ENCODE measurements at regions not wholly inside any gene's neighbourhood (a gene's known extent, or its start where the extent isn't known, plus 50 kb on each side); places are given as distances from the start of the nearest gene placed in this dataset.

- 83% methylated on average over 4 of the region's 4 CpGs; no CpG with 5 or more reads in 1 of the 2 experiments for WGBS, 2 experiments (ENCODE audit: extremely low coverage in 1 of 2, insufficient coverage in 1 of 2, insufficient read length in 1 of 2, insufficient replicate concordance in 2 of 2, low coverage in 1 of 2, low lambda C conversion rate in 2 of 2, missing lambda C conversion rate in 1 of 2)
- ChIA-PET POLR2A (ENCODE audit: partially characterized antibody) (no interaction called here), CTCF (ENCODE audit: partially characterized antibody) (interaction anchor here (0.8 to 5.1 kb wide), 3 partner anchors 12 to 192 kb away, joined by 3 to 29 read pairs (median 4); no protein-coding TSS in a partner anchor)
- TF ChIP-seq TAF7 (optimal IDR thresholded peaks at IDR 0.05; ENCODE audit: borderline replicate concordance, low read depth, low read length): no peak
- TF ChIP-seq EP300 (IDR thresholded peaks at IDR 0.05; ENCODE audit: borderline replicate concordance in 1 of 2, low read depth in 2 of 2, low read length in 2 of 2): no peak
- TF ChIP-seq POLR2A (IDR thresholded peaks at IDR 0.05; ENCODE audit: control extremely low read depth in 1 of 2, low read depth in 2 of 2, low read length in 2 of 2): no peak
- no peak for TF ChIP-seq KDM5A (IDR thresholded peaks at IDR 0.05; ENCODE audit: low read length)
- no peak overlapping the region for H3K27ac ChIP-seq (ENCODE audit: low read depth, low read length)
- H2AK5ac ChIP-seq (ENCODE audit: low read depth, low read length): no peak overlapping the region
- H3K4me1 ChIP-seq (replicated peaks in 1 of 4; ENCODE audit: control insufficient read depth in 3 of 4, insufficient read depth in 4 of 4, low read length in 3 of 4): no peaks in the 10 kb centered on the region
- H3K36me3 ChIP-seq (ENCODE audit: control insufficient read depth in 2 of 4, insufficient read depth in 4 of 4, low read length in 3 of 4): no peaks in the 10 kb centered on the region
- H2BK20ac ChIP-seq (ENCODE audit: low read length): no peak overlapping the region
- no peak overlapping the region for H4K8ac ChIP-seq (ENCODE audit: extremely low read depth, insufficient read depth, low read length)
- no peaks in the 10 kb centered on the region for H3K9me3 ChIP-seq (ENCODE audit: insufficient read depth in 2 of 2, low read depth in 1 of 2, low read length in 1 of 2)
- H2BK12ac ChIP-seq (ENCODE audit: low read depth, low read length): no peak overlapping the region
- H3K56ac ChIP-seq (replicated peaks; ENCODE audit: insufficient read length, low read depth, low read length): no peak overlapping the region
- H3K4me3 ChIP-seq (ENCODE audit: extremely low read depth in 1 of 4, insufficient read depth in 2 of 4, low read depth in 3 of 4, low read length in 4 of 4): no peak overlapping the region
- DNase-seq (ENCODE audit: low read depth in 1 of 2, low spot score in 2 of 2): no peak
- H3K23me2 ChIP-seq (ENCODE audit: low read depth, low read length): no peaks in the 10 kb centered on the region
- no peaks in the 10 kb centered on the region for H3K79me2 ChIP-seq (ENCODE audit: control insufficient read depth in 1 of 2, insufficient read depth in 2 of 2, low read length in 2 of 2)
- H2AFZ ChIP-seq (ENCODE audit: low read length): no peak overlapping the region
- no peak overlapping the region for H3K14ac ChIP-seq (ENCODE audit: insufficient read length)
- no peak overlapping the region for H3K4ac ChIP-seq (replicated peaks; ENCODE audit: insufficient read length, low read depth, low read length)
- no peaks in the 10 kb centered on the region; a peak in 1 of 7 replicates for H3K27me3 ChIP-seq (replicated peaks in 1 of 4; ENCODE audit: control insufficient read depth in 3 of 4, extremely low read depth in 1 of 4, insufficient read depth in 3 of 4, low read length in 3 of 4)
- no peak overlapping the region for H2BK120ac ChIP-seq (replicated peaks; ENCODE audit: low read depth, low read length)
- no peak overlapping the region for H3K23ac ChIP-seq (ENCODE audit: insufficient read length)
- H4K20me1 ChIP-seq (replicated peaks in 1 of 2; ENCODE audit: control insufficient read depth in 1 of 2, insufficient read depth in 2 of 2, low read length in 2 of 2): no peaks in the 10 kb centered on the region
- H2BK15ac ChIP-seq (ENCODE audit: low read length): no peak overlapping the region
- no peak overlapping the region for H2BK5ac ChIP-seq (ENCODE audit: low read depth, low read length)
- H3K9ac ChIP-seq (replicated peaks in 1 of 4; ENCODE audit: extremely low read depth in 1 of 4, low read depth in 3 of 4, low read length in 3 of 4): no peak overlapping the region
- no peak overlapping the region for H4K91ac ChIP-seq (replicated peaks; ENCODE audit: insufficient read length, low read length)
- H3K18ac ChIP-seq (ENCODE audit: extremely low read depth, low read length): no peak overlapping the region
- H3K4me2 ChIP-seq (ENCODE audit: insufficient read depth in 1 of 2, low read depth in 2 of 2, low read length in 2 of 2): no peak overlapping the region
- no peak overlapping the region for H4K5ac ChIP-seq (ENCODE audit: insufficient read length, low read depth, low read length)
- no peak for FAIRE-seq
- no peaks in the 10 kb centered on the region for H3K79me1 ChIP-seq (ENCODE audit: low read depth, low read length)
These were observed 68.0 kb upstream of the CDCA7L start for GRCh38 chr7:22013711-22014110.

Measured in H1 (cell line).